ENCODE measurements at regions not wholly inside any gene's neighbourhood (a gene's known extent, or its start where the extent isn't known, plus 50 kb on each side); places are given as distances from the start of the nearest gene placed in this dataset.

- no peaks in the 10 kb centered on the region for H3K4me1 ChIP-seq
- DNase-seq (no peak), ATAC-seq (no peak)
- H3K27me3 ChIP-seq (ENCODE audit: low read depth), result no peaks in the 10 kb centered on the region
- no peaks in the 10 kb centered on the region for H3K36me3 ChIP-seq
- no peak for TF ChIP-seq CTCF (IDR thresholded peaks at IDR 0.05)
- intact Hi-C loops (cut with DNase I), result no loop called here
- H3K9me3 ChIP-seq, result no peaks in the 10 kb centered on the region
- no peak overlapping the region for H3K4me3 ChIP-seq
- H3K27ac ChIP-seq, result no peak overlapping the region
These were observed 216.5 kb downstream of the C12orf50 start for GRCh38 chr12:87812681-87813080.

GRCh38 chr12:87812030-87812429 lies 217.2 kb downstream of the C12orf50 start:
- TF ChIP-seq CTCF (IDR thresholded peaks at IDR 0.05), result no peak
- Histone ChIP-seq H3K27me3 (ENCODE audit: low read depth) (no peaks in the 10 kb centered on the region), H3K4me3 (no peak overlapping the region), H3K4me1 (no peaks in the 10 kb centered on the region), H3K9me3 (no peaks in the 10 kb centered on the region), H3K27ac (no peak overlapping the region), H3K36me3 (no peaks in the 10 kb centered on the region)
- intact Hi-C loops (cut with DNase I), result no loop called here
- DNase-seq, result no peak
- ATAC-seq, result no peak

- DNase-seq, result no peak
- H3K27me3 ChIP-seq (ENCODE audit: low read depth), result no peaks in the 10 kb centered on the region
- ATAC-seq, result no peak
- H3K4me3 ChIP-seq, result no peak overlapping the region
- no peaks in the 10 kb centered on the region for H3K4me1 ChIP-seq
- H3K9me3 ChIP-seq, result no peaks in the 10 kb centered on the region
- no peak overlapping the region for H3K27ac ChIP-seq
- H3K36me3 ChIP-seq, result no peaks in the 10 kb centered on the region
- no peak for TF ChIP-seq CTCF (IDR thresholded peaks at IDR 0.05)
- intact Hi-C loops (cut with DNase I), result no loop called here
These were observed 219.3 kb downstream of the C12orf50 start for GRCh38 chr12:87809916-87810315.

GRCh38 chr12:87807086-87807485 lies 222.1 kb downstream of the C12orf50 start:
- no peak for DNase-seq

GRCh38 chr12:87806310-87806709 lies 222.9 kb downstream of the C12orf50 start:
- DNase-seq (no peak), ATAC-seq (no peak)
- Histone ChIP-seq H3K4me1 (no peaks in the 10 kb centered on the region), H3K27me3 (ENCODE audit: low read depth) (no peaks in the 10 kb centered on the region), H3K27ac (no peak overlapping the region), H3K36me3 (no peaks in the 10 kb centered on the region), H3K4me3 (no peak overlapping the region), H3K9me3 (no peaks in the 10 kb centered on the region)
- no peak for TF ChIP-seq CTCF (IDR thresholded peaks at IDR 0.05)
- intact Hi-C loops (cut with DNase I), result no loop called here

More at GRCh38 chr12:87807086-87807485, 222.1 kb downstream of the C12orf50 start:
- Histone ChIP-seq H3K36me3 (no peaks in the 10 kb centered on the region), H3K4me1 (no peaks in the 10 kb centered on the region), H3K27ac (no peak overlapping the region), H3K27me3 (ENCODE audit: low read depth) (no peaks in the 10 kb centered on the region), H3K9me3 (no peaks in the 10 kb centered on the region), H3K4me3 (no peak overlapping the region)
- TF ChIP-seq CTCF (IDR thresholded peaks at IDR 0.05), result no peak
- ATAC-seq, result no peak
- intact Hi-C loops (cut with DNase I), result no loop called here

GRCh38 chr12:87804386-87804785 lies 224.8 kb downstream of the C12orf50 start:
- Histone ChIP-seq H3K36me3 (no peaks in the 10 kb centered on the region), H3K9me3 (no peaks in the 10 kb centered on the region), H3K27me3 (ENCODE audit: low read depth) (no peaks in the 10 kb centered on the region), H3K4me3 (no peak overlapping the region), H3K27ac (no peak overlapping the region), H3K4me1 (no peaks in the 10 kb centered on the region)
- DNase-seq (no peak), ATAC-seq (no peak)
- intact Hi-C loops (cut with DNase I), result no loop called here
- TF ChIP-seq CTCF (IDR thresholded peaks at IDR 0.05), result no peak
